Breast epithelium (tissue), 4 donors: ENCODE measurements at regions not wholly inside any gene's neighbourhood (a gene's known extent, or its start where the extent isn't known, plus 50 kb on each side); places are given as distances from the start of the nearest gene placed in this dataset.

Experiments
- DNase-seq, 2 donors: peaks; one replicate each; pipeline ENCODE4 v3.0.0-alpha.2; 2019; ENCODE audit warnings: low spot score in 2 of 2
- H3K27ac ChIP-seq, 2 donors: fragments of 200-600 bp; sonication (generic) in 1 of 2; one replicate each; pipeline ENCODE4 v1.5.1; 2016 to 2019; ENCODE audit warnings: mild to moderate bottlenecking in 1 of 2
- H3K27me3 ChIP-seq, 2 donors: fragments of 200-600 bp; sonication (generic) in 1 of 2; one replicate each; pipeline versions ENCODE4 v1.5.1 to v1.6.0; 2017 to 2019; ENCODE audit warnings: control low read depth in 1 of 2, mild to moderate bottlenecking in 1 of 2
- H3K36me3 ChIP-seq: fragments of 200-600 bp; one replicate; pipeline ENCODE4 v1.5.1; 2019
- H3K4me1 ChIP-seq, 2 donors: fragments of 200-600 bp; sonication (generic); one replicate each; pipeline ENCODE4 v1.5.1; 2016 to 2019; ENCODE audit warnings: control low read depth in 1 of 2
- H3K4me3 ChIP-seq, 3 donors: fragments of 200-600 bp; sonication (generic); 1 replicate in 2 of 3; 2 replicates in 1 of 3; pipeline ENCODE4 v1.5.1; 2016 to 2019; ENCODE audit warnings: mild to moderate bottlenecking in 3 of 3, moderate library complexity in 2 of 3
- H3K9me3 ChIP-seq, 2 donors: fragments of 200-600 bp; sonication (generic) in 1 of 2; one replicate each; pipeline ENCODE4 v1.5.1; 2016 to 2019; ENCODE audit warnings: control low read depth in 1 of 2
- POLR2A ChIP-seq: fragments of 450-650 bp; IDR thresholded peaks from one replicate; pipeline ENCODE4 v1.6.1; 2016; ENCODE audit warnings: antibody characterized with exemption, mild to moderate bottlenecking, moderate library complexity
- POLR2AphosphoS5 ChIP-seq, 3 donors: sonication (generic); formaldehyde crosslinking; IDR thresholded peaks; one replicate each; pipeline ENCODE4 v1.6.1; 2017; ENCODE audit warnings: antibody characterized with exemption in 3 of 3
- intact Hi-C: fragments of 100-400 bp; cut with DNase I; formaldehyde crosslinking; loops from one replicate; pipeline ENCODE4 v1.15.1; 2023; ENCODE audit warnings: low total_unique reads
- TF ChIP-seq, protein P1 (sequence below), 3 donors: fragments of 450-650 bp; IDR thresholded peaks; one replicate each; pipeline ENCODE4 v1.5.1; 2016 to 2017; ENCODE audit warnings: antibody characterized with exemption in 3 of 3, mild to moderate bottlenecking in 3 of 3, moderate library complexity in 3 of 3

DNA sequence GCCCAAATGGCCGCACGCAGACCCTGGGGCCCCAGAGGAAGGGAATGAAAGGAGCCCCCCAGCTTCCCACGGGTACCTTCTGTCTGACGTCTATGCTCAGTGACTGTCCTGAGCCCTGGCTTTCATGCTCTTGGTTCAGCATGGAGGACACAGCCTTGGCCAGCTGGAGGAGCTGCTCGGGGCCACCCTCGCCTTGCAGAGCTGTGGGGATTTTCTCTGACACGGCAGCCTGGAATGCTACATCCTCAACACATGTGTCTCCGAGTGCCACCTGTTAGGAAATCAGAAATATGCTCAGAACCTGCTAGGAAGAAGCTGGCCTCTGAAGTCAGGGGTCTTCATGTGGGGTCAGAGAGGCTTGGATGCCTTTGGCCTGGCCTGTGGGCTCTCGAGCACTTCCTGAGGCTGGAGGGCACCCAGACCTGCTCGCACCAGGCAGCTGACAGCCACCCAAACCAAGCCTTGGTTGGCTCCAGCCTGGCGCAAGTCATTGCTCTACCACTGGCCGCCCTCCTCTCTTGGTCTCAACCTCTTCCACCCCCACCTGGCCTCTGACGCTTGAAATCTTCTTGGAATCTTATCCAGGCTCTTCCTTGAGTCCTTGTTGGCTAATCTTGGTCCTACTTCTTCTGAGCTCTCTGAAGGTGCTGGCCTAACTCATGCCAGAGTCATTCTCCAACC is 63.7 kb upstream of the BCO1 start:
- Histone ChIP-seq H3K27me3 (no peaks in the 10 kb centered on the region), H3K4me1 (no peaks in the 10 kb centered on the region), H3K36me3 (no peaks in the 10 kb centered on the region), H3K4me3 (no peak overlapping the region), H3K9me3 (no peaks in the 10 kb centered on the region), H3K27ac (no peak overlapping the region)
- TF ChIP-seq, protein P1, sequence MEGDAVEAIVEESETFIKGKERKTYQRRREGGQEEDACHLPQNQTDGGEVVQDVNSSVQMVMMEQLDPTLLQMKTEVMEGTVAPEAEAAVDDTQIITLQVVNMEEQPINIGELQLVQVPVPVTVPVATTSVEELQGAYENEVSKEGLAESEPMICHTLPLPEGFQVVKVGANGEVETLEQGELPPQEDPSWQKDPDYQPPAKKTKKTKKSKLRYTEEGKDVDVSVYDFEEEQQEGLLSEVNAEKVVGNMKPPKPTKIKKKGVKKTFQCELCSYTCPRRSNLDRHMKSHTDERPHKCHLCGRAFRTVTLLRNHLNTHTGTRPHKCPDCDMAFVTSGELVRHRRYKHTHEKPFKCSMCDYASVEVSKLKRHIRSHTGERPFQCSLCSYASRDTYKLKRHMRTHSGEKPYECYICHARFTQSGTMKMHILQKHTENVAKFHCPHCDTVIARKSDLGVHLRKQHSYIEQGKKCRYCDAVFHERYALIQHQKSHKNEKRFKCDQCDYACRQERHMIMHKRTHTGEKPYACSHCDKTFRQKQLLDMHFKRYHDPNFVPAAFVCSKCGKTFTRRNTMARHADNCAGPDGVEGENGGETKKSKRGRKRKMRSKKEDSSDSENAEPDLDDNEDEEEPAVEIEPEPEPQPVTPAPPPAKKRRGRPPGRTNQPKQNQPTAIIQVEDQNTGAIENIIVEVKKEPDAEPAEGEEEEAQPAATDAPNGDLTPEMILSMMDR (IDR thresholded peaks at IDR 0.05): no peak
- TF ChIP-seq POLR2AphosphoS5 (IDR thresholded peaks at IDR 0.05) (no peak), POLR2A (no peak)
- no peak for DNase-seq
- intact Hi-C loops: no loop called here

- Histone ChIP-seq H3K36me3 (no peaks in the 10 kb centered on the region), H3K27me3 (no peaks in the 10 kb centered on the region), H3K4me3 (no peak overlapping the region), H3K9me3 (no peaks in the 10 kb centered on the region), H3K4me1 (no peaks in the 10 kb centered on the region), H3K27ac (no peak overlapping the region)
- intact Hi-C loops: no loop called here
- no peak for DNase-seq
- TF ChIP-seq POLR2A: no peak
These were observed 65.5 kb upstream of the BCO1 start for GRCh38 chr16:81172769-81173658.

- TF ChIP-seq POLR2AphosphoS5 (IDR thresholded peaks at IDR 0.05) (no peak), POLR2A (no peak)
- no peaks in the 10 kb centered on the region for H3K4me1 ChIP-seq
- intact Hi-C loops: loop anchor here (1.0 kb wide), 1 partner anchor 20 kb away; no protein-coding TSS in a partner anchor
- H3K4me3 ChIP-seq: no peak overlapping the region
- DNase-seq: no peak
- H3K36me3 ChIP-seq: no peaks in the 10 kb centered on the region
- H3K27me3 ChIP-seq: no peaks in the 10 kb centered on the region
- H3K9me3 ChIP-seq: no peaks in the 10 kb centered on the region
- no peak overlapping the region for H3K27ac ChIP-seq
These were observed 67.7 kb upstream of the BCO1 start for GRCh38 chr16:81170824-81171223.

DNA sequence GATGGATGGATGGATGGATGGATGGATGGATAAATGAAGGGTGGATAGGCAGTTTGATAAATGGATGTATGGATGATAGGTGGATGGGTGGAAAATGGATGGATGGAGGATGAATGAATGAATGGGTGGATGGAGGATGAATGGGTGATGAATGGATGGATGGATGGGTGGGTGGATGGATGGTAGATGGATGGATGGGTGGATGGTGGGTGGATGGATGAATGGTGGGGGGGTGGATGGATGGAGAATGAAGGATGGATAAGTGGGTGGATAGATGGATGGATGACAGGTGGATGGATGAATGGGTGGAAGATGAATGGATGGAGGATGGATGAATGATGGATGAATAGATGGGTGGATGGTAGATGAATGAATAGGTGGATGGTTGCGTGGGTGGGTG is 70.1 kb upstream of the BCO1 start:
- Histone ChIP-seq H3K27me3 (no peaks in the 10 kb centered on the region), H3K4me1 (no peaks in the 10 kb centered on the region), H3K27ac (no peak overlapping the region), H3K4me3 (no peak overlapping the region), H3K9me3 (no peaks in the 10 kb centered on the region), H3K36me3 (no peaks in the 10 kb centered on the region)
- TF ChIP-seq POLR2AphosphoS5 (IDR thresholded peaks at IDR 0.05) (no peak), POLR2A (no peak)
- TF ChIP-seq, protein P1 (IDR thresholded peaks at IDR 0.05): no peak
- DNase-seq: no peak
- intact Hi-C loops: no loop called here

GRCh38 chr16:81167851-81168250 is 70.6 kb upstream of the BCO1 start:
- H3K4me1 ChIP-seq: no peaks in the 10 kb centered on the region
- H3K36me3 ChIP-seq: no peaks in the 10 kb centered on the region
- H3K27me3 ChIP-seq: no peaks in the 10 kb centered on the region
- TF ChIP-seq, protein P1 (IDR thresholded peaks at IDR 0.05): no peak
- intact Hi-C loops: no loop called here
- H3K4me3 ChIP-seq: no peak overlapping the region
- H3K27ac ChIP-seq: no peak overlapping the region
- no peak for DNase-seq
- no peaks in the 10 kb centered on the region for H3K9me3 ChIP-seq
